HepG2 (cell line): ENCODE measurements at regions not wholly inside any gene's neighbourhood (a gene's known extent, or its start where the extent isn't known, plus 50 kb on each side); places are given as distances from the start of the nearest gene placed in this dataset.

Experiments used
- GABPB1 ChIP-seq: IDR thresholded peaks from 2 replicates; pipeline ENCODE4 v1.6.1; 2016; ENCODE audit warnings: mild to moderate bottlenecking, missing genetic modification reagents, moderate library complexity, missing compliant biosample characterization
- NRL ChIP-seq: sonication (generic); formaldehyde crosslinking; IDR thresholded peaks from 2 replicates; pipeline ENCODE4 v1.5.0; 2020; ENCODE audit warnings: missing genetic modification reagents, mild to moderate bottlenecking, moderate library complexity, borderline replicate concordance
- SNAPC4 ChIP-seq: sonication (generic); formaldehyde crosslinking; IDR thresholded peaks from 2 replicates; pipeline ENCODE4 v1.4.0; 2020; ENCODE audit warnings: mild to moderate bottlenecking, missing genetic modification reagents
- ZNF577 ChIP-seq: sonication (generic); formaldehyde crosslinking; IDR thresholded peaks from 2 replicates; pipeline ENCODE4 v1.4.0; 2020; ENCODE audit warnings: mild to moderate bottlenecking, low read depth, missing genetic modification reagents, borderline replicate concordance
- ZNF687 ChIP-seq: sonication (generic); formaldehyde crosslinking; IDR thresholded peaks from 2 replicates; pipeline ENCODE4 v1.5.1; 2020; ENCODE audit warnings: mild to moderate bottlenecking, missing genetic modification reagents, moderate library complexity
- ZNF720 ChIP-seq: sonication (generic); formaldehyde crosslinking; IDR thresholded peaks from 2 replicates; pipeline ENCODE4 v1.4.0; 2020; ENCODE audit warnings: missing genetic modification reagents
- ZNF83 ChIP-seq: sonication (generic); formaldehyde crosslinking; IDR thresholded peaks from 2 replicates; pipeline ENCODE4 v1.4.0; 2020; ENCODE audit warnings: missing genetic modification reagents, mild to moderate bottlenecking, borderline replicate concordance
- TF ChIP-seq, protein P1 (sequence below): sonication (generic); formaldehyde crosslinking; IDR thresholded peaks from 2 replicates; pipeline ENCODE4 v1.5.0; 2020; ENCODE audit warnings: mild to moderate bottlenecking, missing genetic modification reagents, borderline replicate concordance
- TF ChIP-seq, protein P2 (sequence below): sonication (generic); formaldehyde crosslinking; IDR thresholded peaks from 2 replicates; pipeline ENCODE4 v1.5.0; 2020; ENCODE audit warnings: missing genetic modification reagents

DNA sequence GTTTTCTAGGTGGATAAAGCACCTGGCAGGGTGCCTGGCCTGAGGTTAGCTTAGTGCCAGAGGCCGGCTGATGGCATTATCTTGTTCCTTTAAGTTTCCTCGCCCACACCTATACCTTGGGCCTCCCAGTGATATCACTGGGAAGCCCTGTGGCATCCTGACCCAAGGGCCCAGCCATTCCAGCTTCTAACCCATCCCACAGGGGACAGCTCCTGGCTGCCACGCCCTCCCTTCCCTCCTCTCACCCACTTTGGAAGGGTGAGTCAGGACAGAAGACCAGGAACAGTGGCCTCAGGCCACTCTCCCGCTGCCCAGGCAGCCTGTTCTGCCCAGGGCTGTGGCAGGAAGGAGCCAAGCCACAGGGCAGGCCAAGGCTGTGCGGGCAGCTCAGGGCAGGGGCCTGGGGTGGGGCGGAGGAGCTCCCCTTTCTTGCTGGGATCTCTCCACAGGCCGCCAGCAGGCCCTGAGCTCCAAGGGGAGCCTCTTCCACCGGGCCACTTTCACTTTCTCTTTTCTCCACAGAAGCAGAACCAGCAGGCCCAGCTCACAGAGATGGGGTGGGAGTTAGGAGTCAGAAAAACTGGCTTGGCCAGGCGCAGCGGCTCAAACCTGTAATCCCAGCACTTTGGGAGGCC lies 75.1 kb downstream of the IRF2BPL start (continued):
- TF ChIP-seq, protein P1, sequence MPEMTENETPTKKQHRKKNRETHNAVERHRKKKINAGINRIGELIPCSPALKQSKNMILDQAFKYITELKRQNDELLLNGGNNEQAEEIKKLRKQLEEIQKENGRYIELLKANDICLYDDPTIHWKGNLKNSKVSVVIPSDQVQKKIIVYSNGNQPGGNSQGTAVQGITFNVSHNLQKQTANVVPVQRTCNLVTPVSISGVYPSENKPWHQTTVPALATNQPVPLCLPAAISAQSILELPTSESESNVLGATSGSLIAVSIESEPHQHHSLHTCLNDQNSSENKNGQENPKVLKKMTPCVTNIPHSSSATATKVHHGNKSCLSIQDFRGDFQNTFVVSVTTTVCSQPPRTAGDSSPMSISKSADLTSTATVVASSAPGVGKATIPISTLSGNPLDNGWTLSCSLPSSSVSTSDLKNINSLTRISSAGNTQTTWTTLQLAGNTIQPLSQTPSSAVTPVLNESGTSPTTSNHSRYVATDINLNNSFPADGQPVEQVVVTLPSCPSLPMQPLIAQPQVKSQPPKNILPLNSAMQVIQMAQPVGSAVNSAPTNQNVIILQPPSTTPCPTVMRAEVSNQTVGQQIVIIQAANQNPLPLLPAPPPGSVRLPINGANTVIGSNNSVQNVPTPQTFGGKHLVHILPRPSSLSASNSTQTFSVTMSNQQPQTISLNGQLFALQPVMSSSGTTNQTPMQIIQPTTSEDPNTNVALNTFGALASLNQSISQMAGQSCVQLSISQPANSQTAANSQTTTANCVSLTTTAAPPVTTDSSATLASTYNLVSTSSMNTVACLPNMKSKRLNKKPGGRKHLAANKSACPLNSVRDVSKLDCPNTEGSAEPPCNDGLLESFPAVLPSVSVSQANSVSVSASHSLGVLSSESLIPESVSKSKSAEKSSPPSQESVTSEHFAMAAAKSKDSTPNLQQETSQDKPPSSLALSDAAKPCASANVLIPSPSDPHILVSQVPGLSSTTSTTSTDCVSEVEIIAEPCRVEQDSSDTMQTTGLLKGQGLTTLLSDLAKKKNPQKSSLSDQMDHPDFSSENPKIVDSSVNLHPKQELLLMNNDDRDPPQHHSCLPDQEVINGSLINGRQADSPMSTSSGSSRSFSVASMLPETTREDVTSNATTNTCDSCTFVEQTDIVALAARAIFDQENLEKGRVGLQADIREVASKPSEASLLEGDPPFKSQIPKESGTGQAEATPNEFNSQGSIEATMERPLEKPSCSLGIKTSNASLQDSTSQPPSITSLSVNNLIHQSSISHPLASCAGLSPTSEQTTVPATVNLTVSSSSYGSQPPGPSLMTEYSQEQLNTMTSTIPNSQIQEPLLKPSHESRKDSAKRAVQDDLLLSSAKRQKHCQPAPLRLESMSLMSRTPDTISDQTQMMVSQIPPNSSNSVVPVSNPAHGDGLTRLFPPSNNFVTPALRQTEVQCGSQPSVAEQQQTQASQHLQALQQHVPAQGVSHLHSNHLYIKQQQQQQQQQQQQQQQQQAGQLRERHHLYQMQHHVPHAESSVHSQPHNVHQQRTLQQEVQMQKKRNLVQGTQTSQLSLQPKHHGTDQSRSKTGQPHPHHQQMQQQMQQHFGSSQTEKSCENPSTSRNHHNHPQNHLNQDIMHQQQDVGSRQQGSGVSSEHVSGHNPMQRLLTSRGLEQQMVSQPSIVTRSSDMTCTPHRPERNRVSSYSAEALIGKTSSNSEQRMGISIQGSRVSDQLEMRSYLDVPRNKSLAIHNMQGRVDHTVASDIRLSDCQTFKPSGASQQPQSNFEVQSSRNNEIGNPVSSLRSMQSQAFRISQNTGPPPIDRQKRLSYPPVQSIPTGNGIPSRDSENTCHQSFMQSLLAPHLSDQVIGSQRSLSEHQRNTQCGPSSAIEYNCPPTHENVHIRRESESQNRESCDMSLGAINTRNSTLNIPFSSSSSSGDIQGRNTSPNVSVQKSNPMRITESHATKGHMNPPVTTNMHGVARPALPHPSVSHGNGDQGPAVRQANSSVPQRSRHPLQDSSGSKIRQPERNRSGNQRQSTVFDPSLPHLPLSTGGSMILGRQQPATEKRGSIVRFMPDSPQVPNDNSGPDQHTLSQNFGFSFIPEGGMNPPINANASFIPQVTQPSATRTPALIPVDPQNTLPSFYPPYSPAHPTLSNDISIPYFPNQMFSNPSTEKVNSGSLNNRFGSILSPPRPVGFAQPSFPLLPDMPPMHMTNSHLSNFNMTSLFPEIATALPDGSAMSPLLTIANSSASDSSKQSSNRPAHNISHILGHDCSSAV (CRISPR knock-in tag) = no peak
- TF ChIP-seq, protein P2, sequence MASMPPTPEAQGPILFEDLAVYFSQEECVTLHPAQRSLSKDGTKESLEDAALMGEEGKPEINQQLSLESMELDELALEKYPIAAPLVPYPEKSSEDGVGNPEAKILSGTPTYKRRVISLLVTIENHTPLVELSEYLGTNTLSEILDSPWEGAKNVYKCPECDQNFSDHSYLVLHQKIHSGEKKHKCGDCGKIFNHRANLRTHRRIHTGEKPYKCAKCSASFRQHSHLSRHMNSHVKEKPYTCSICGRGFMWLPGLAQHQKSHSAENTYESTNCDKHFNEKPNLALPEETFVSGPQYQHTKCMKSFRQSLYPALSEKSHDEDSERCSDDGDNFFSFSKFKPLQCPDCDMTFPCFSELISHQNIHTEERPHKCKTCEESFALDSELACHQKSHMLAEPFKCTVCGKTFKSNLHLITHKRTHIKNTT (CRISPR knock-in tag) = no peak
- no peak for TF ChIP-seq ZNF83
- TF ChIP-seq ZNF577 (CRISPR knock-in tag) = no peak
- TF ChIP-seq SNAPC4 (CRISPR knock-in tag) = no peak
- TF ChIP-seq GABPB1 (CRISPR knock-in tag) = peak; percentile 49; the same call in 1 of the 2 replicates
- TF ChIP-seq NRL (CRISPR knock-in tag) = peak; percentile 52; the same call in 1 of the 2 replicates
- no peak for TF ChIP-seq ZNF720 (CRISPR knock-in tag)
- TF ChIP-seq ZNF687 (CRISPR knock-in tag) = peak; percentile 80
